ENCODE measurements at regions not wholly inside any gene's neighbourhood (a gene's known extent, or its start where the extent isn't known, plus 50 kb on each side); places are given as distances from the start of the nearest gene placed in this dataset.

- Histone ChIP-seq H4K20me1 (ENCODE audit: insufficient read depth, poor library complexity, severe bottlenecking) (no peaks in the 10 kb centered on the region), H3K4me1 (ENCODE audit: insufficient read depth) (no peaks in the 10 kb centered on the region), H3K9me2 (replicated peaks; ENCODE audit: insufficient read depth) (no peaks in the 10 kb centered on the region), H3K36me3 (replicated peaks; ENCODE audit: insufficient read depth, low read depth) (no peaks in the 10 kb centered on the region), H3K4me3 (no peak overlapping the region), H3K9me3 (ENCODE audit: low read depth) (no peaks in the 10 kb centered on the region), H2AFZ (no peak overlapping the region), H3K4me2 (no peak overlapping the region), H3K27me3 (peaks cover 7% of the 10 kb centered on the region), H3K27ac (no peak overlapping the region), H3K79me2 (no peaks in the 10 kb centered on the region)
- WGBS (ENCODE audit: low lambda C conversion rate, missing lambda C conversion rate), result 52% methylated on average over 2 of the region's 2 CpGs
- no peak for DNase-seq (ENCODE audit: low spot score)
- TF ChIP-seq EZH2 (IDR thresholded peaks at IDR 0.05; ENCODE audit: borderline replicate concordance), result no peak
- no peak for TF ChIP-seq EZH2phosphoT487 (IDR thresholded peaks at IDR 0.05; ENCODE audit: low read depth, severe bottlenecking, unreplicated experiment)
- no peak for TF ChIP-seq CTCF (IDR thresholded peaks at IDR 0.05; ENCODE audit: poor library complexity)
These were observed 345.8 kb downstream of the ZNF536 start for GRCh38 chr19:30718014-30718413.

GRCh38 chr19:30717381-30717780, 345.2 kb downstream of the ZNF536 start:
- WGBS (ENCODE audit: low lambda C conversion rate, missing lambda C conversion rate), result 88% methylated on average over 5 of the region's 5 CpGs
- Histone ChIP-seq H3K27ac (no peak overlapping the region), H3K4me3 (no peak overlapping the region), H3K4me1 (ENCODE audit: insufficient read depth) (no peaks in the 10 kb centered on the region), H4K20me1 (ENCODE audit: insufficient read depth, poor library complexity, severe bottlenecking) (no peaks in the 10 kb centered on the region), H3K27me3 (peaks cover 7% of the 10 kb centered on the region), H3K9me3 (ENCODE audit: low read depth) (no peaks in the 10 kb centered on the region), H3K79me2 (no peaks in the 10 kb centered on the region), H3K9me2 (replicated peaks; ENCODE audit: insufficient read depth) (no peaks in the 10 kb centered on the region), H3K4me2 (no peak overlapping the region), H3K36me3 (replicated peaks; ENCODE audit: insufficient read depth, low read depth) (no peaks in the 10 kb centered on the region), H2AFZ (no peak overlapping the region)
- no peak for TF ChIP-seq EZH2 (IDR thresholded peaks at IDR 0.05; ENCODE audit: borderline replicate concordance)
- TF ChIP-seq CTCF (IDR thresholded peaks at IDR 0.05; ENCODE audit: poor library complexity), result no peak
- no peak for TF ChIP-seq EZH2phosphoT487 (IDR thresholded peaks at IDR 0.05; ENCODE audit: low read depth, severe bottlenecking, unreplicated experiment)
- no peak for DNase-seq (ENCODE audit: low spot score)

- H4K20me1 ChIP-seq (ENCODE audit: insufficient read depth, poor library complexity, severe bottlenecking), result no peaks in the 10 kb centered on the region
- TF ChIP-seq CTCF (IDR thresholded peaks at IDR 0.05; ENCODE audit: poor library complexity), result no peak
- TF ChIP-seq EZH2 (IDR thresholded peaks at IDR 0.05; ENCODE audit: borderline replicate concordance), result no peak
- TF ChIP-seq EZH2phosphoT487 (IDR thresholded peaks at IDR 0.05; ENCODE audit: low read depth, severe bottlenecking, unreplicated experiment), result no peak
- H3K27ac ChIP-seq, result no peak overlapping the region
- no peaks in the 10 kb centered on the region for H3K4me1 ChIP-seq (ENCODE audit: insufficient read depth)
- no peak overlapping the region for H3K4me3 ChIP-seq
- WGBS (ENCODE audit: low lambda C conversion rate, missing lambda C conversion rate), result 64% methylated on average over 7 of the region's 7 CpGs
- H3K4me2 ChIP-seq, result no peak overlapping the region
- no peaks in the 10 kb centered on the region for H3K79me2 ChIP-seq
- no peaks in the 10 kb centered on the region for H3K9me2 ChIP-seq (replicated peaks; ENCODE audit: insufficient read depth)
- no peak overlapping the region for H2AFZ ChIP-seq
- DNase-seq (ENCODE audit: low spot score), result no peak
- no peaks in the 10 kb centered on the region for H3K36me3 ChIP-seq (replicated peaks; ENCODE audit: insufficient read depth, low read depth)
- H3K9me3 ChIP-seq (ENCODE audit: low read depth), result no peaks in the 10 kb centered on the region
- H3K27me3 ChIP-seq, result peaks cover 5% of the 10 kb centered on the region
These were observed 340.5 kb downstream of the ZNF536 start for GRCh38 chr19:30712431-30713337.

Data from hepatocyte (in vitro differentiated cells).